ENCODE measurements at regions not wholly inside any gene's neighbourhood (a gene's known extent, or its start where the extent isn't known, plus 50 kb on each side); places are given as distances from the start of the nearest gene placed in this dataset.

GRCh38 chr13:65461590-65461989 is 1768.5 kb downstream of the PCDH9 start:
- peaks cover 2% of the 10 kb centered on the region; the same call in 2 of the 3 replicates for H3K9me3 Mint-ChIP-seq
- Histone ChIP-seq H3K27me3 (ENCODE audit: insufficient read depth) (no peaks in the 10 kb centered on the region), H4K20me1 (replicated peaks; ENCODE audit: insufficient read depth) (no peaks in the 10 kb centered on the region), H3K36me3 (ENCODE audit: insufficient read depth) (no peaks in the 10 kb centered on the region), H3F3A (replicated peaks; ENCODE audit: low read depth) (no peaks in the 10 kb centered on the region), H3K79me2 (replicated peaks; ENCODE audit: insufficient read depth) (no peaks in the 10 kb centered on the region), H3K9me2 (ENCODE audit: insufficient read depth) (peaks cover 8% of the 10 kb centered on the region; the same call in 1 of the 2 replicates), H3K4me3 (no peak overlapping the region), H3K27ac (ENCODE audit: low read depth) (no peak overlapping the region), H2AFZ (peak overlapping the region; percentile 3; the same call in 1 of the 2 replicates), H3K4me1 (ENCODE audit: insufficient read depth) (peaks cover 33% of the 10 kb centered on the region), H3K4me2 (no peak overlapping the region)
- peaks cover 23% of the 10 kb centered on the region for H3K4me1 Mint-ChIP-seq
- no peaks in the 10 kb centered on the region for H3K27me3 Mint-ChIP-seq (ENCODE audit: insufficient read depth, low read depth, poor library complexity)
- peak; percentile 51; the same call in 2 of the 3 replicates for ATAC-seq
- peaks cover 3% of the 10 kb centered on the region; the same call in 2 of the 3 replicates for H3K36me3 Mint-ChIP-seq (ENCODE audit: low read depth)
- no peak overlapping the region for H3K4me3 Mint-ChIP-seq
- DNase-seq (ENCODE audit: low spot score) = peak; percentile 8
- TF ChIP-seq, protein P1, sequence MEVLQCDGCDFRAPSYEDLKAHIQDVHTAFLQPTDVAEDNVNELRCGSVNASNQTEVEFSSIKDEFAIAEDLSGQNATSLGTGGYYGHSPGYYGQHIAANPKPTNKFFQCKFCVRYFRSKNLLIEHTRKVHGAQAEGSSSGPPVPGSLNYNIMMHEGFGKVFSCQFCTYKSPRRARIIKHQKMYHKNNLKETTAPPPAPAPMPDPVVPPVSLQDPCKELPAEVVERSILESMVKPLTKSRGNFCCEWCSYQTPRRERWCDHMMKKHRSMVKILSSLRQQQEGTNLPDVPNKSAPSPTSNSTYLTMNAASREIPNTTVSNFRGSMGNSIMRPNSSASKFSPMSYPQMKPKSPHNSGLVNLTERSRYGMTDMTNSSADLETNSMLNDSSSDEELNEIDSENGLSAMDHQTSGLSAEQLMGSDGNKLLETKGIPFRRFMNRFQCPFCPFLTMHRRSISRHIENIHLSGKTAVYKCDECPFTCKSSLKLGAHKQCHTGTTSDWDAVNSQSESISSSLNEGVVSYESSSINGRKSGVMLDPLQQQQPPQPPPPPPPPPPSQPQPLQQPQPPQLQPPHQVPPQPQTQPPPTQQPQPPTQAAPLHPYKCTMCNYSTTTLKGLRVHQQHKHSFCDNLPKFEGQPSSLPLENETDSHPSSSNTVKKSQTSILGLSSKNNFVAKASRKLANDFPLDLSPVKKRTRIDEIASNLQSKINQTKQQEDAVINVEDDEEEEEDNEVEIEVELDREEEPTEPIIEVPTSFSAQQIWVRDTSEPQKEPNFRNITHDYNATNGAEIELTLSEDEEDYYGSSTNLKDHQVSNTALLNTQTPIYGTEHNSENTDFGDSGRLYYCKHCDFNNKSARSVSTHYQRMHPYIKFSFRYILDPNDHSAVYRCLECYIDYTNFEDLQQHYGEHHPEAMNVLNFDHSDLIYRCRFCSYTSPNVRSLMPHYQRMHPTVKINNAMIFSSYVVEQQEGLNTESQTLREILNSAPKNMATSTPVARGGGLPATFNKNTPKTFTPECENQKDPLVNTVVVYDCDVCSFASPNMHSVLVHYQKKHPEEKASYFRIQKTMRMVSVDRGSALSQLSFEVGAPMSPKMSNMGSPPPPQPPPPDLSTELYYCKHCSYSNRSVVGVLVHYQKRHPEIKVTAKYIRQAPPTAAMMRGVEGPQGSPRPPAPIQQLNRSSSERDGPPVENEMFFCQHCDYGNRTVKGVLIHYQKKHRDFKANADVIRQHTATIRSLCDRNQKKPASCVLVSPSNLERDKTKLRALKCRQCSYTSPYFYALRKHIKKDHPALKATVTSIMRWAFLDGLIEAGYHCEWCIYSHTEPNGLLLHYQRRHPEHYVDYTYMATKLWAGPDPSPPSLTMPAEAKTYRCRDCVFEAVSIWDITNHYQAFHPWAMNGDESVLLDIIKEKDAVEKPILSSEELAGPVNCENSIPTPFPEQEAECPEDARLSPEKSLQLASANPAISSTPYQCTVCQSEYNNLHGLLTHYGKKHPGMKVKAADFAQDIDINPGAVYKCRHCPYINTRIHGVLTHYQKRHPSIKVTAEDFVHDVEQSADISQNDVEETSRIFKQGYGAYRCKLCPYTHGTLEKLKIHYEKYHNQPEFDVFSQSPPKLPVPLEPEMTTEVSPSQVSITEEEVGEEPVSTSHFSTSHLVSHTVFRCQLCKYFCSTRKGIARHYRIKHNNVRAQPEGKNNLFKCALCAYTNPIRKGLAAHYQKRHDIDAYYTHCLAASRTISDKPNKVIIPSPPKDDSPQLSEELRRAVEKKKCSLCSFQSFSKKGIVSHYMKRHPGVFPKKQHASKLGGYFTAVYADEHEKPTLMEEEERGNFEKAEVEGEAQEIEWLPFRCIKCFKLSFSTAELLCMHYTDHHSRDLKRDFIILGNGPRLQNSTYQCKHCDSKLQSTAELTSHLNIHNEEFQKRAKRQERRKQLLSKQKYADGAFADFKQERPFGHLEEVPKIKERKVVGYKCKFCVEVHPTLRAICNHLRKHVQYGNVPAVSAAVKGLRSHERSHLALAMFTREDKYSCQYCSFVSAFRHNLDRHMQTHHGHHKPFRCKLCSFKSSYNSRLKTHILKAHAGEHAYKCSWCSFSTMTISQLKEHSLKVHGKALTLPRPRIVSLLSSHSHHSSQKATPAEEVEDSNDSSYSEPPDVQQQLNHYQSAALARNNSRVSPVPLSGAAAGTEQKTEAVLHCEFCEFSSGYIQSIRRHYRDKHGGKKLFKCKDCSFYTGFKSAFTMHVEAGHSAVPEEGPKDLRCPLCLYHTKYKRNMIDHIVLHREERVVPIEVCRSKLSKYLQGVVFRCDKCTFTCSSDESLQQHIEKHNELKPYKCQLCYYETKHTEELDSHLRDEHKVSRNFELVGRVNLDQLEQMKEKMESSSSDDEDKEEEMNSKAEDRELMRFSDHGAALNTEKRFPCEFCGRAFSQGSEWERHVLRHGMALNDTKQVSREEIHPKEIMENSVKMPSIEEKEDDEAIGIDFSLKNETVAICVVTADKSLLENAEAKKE (CRISPR knock-in tag; IDR thresholded peaks at IDR 0.05) = no peak
- no peak for TF ChIP-seq JUNB (IDR thresholded peaks at IDR 0.05; ENCODE audit: unreplicated experiment)
- H3K27ac Mint-ChIP-seq = peak overlapping the region; percentile 20; the same call in 1 of the 2 replicates

DNA sequence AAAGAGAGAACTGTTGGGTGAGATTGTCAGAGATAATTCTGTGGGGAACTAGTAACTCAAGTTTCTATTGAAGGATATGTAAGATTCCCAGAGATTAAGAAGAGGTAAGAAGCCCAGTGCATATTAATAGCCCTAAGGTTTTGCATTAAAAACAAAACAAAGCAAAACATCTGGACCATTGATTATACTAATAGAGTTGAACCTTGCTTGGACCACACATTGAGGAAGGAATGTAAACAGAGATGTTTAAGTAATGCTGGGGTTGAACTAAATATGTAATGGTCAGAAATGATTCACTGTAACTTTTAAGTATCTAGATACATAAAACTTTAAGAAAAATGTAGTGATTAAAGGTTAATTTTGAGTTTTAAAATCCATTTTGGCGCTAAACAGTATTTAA is 1770.0 kb downstream of the PCDH9 start:
- Histone ChIP-seq H2AFZ (no peak overlapping the region), H3K4me2 (peak overlapping the region; percentile 68), H3K79me2 (replicated peaks; ENCODE audit: insufficient read depth) (no peaks in the 10 kb centered on the region), H3F3A (replicated peaks; ENCODE audit: low read depth) (no peaks in the 10 kb centered on the region), H3K9me2 (ENCODE audit: insufficient read depth) (peaks cover 8% of the 10 kb centered on the region; the same call in 1 of the 2 replicates), H3K36me3 (ENCODE audit: insufficient read depth) (no peaks in the 10 kb centered on the region), H3K27me3 (ENCODE audit: insufficient read depth) (no peaks in the 10 kb centered on the region), H3K4me1 (ENCODE audit: insufficient read depth) (peaks cover 33% of the 10 kb centered on the region), H3K27ac (ENCODE audit: low read depth) (peak overlapping the region; percentile 52; the same call in 1 of the 2 replicates), H3K4me3 (peak overlapping the region; percentile 15), H4K20me1 (replicated peaks; ENCODE audit: insufficient read depth) (no peaks in the 10 kb centered on the region)
- peaks cover 3% of the 10 kb centered on the region; the same call in 2 of the 3 replicates for H3K36me3 Mint-ChIP-seq (ENCODE audit: low read depth)
- DNase-seq (ENCODE audit: low spot score) (peak; percentile 14), ATAC-seq (no peak)
- H3K27ac Mint-ChIP-seq = peak overlapping the region; percentile 78
- no peaks in the 10 kb centered on the region for H3K27me3 Mint-ChIP-seq (ENCODE audit: insufficient read depth, low read depth, poor library complexity)
- peaks cover 23% of the 10 kb centered on the region for H3K4me1 Mint-ChIP-seq
- peak overlapping the region; percentile 43; the same call in 1 of the 3 replicates for H3K4me3 Mint-ChIP-seq
- TF ChIP-seq POLR2AphosphoS5 (IDR thresholded peaks at IDR 0.05; ENCODE audit: low read depth) (no peak), NANOG (IDR thresholded peaks at IDR 0.05; ENCODE audit: borderline replicate concordance) (peak; percentile 90)
- peaks cover 2% of the 10 kb centered on the region; the same call in 2 of the 3 replicates for H3K9me3 Mint-ChIP-seq

All from GM23338 (cell line).